ENCODE measurements at regions not wholly inside any gene's neighbourhood (a gene's known extent, or its start where the extent isn't known, plus 50 kb on each side); places are given as distances from the start of the nearest gene placed in this dataset.

DNA sequence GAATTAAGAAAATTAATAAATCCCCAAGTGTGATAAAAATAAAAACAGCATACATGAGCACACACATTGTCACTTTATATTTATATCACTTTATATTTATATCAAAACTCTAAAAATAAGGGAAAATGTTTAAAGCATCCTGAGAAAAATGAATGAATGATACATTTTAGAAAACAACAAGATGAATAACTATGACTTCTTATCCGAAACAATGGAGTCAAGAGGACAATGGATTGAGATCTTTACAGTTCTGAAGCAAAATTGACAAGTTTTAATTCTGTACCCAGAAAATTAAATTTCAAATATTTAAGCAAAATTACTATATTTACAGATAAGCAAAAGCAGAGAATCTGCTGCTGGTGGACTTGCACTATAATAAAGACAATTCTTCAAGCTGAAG is 512.6 kb downstream of the MRPL39 start:
- Histone ChIP-seq H2AK9ac (replicated peaks; ENCODE audit: low read depth, low read length, poor library complexity) (no peak overlapping the region), H4K91ac (ENCODE audit: insufficient read depth, low read depth, low read length) (no peak overlapping the region), H3K79me1 (ENCODE audit: low read depth in 1 of 2, low read length in 2 of 2) (no peaks in the 10 kb centered on the region), H3K4me3 (ENCODE audit: insufficient read depth, low read depth, low read length) (no peak overlapping the region), H2AK5ac (ENCODE audit: low read depth, low read length) (no peak overlapping the region), H2AFZ (replicated peaks; ENCODE audit: low read length, poor library complexity) (no peak overlapping the region), H4K5ac (ENCODE audit: low read depth, low read length) (no peak overlapping the region), H2BK20ac (ENCODE audit: low read depth, low read length) (no peak overlapping the region), H3K14ac (replicated peaks; ENCODE audit: low read depth, low read length) (no peak overlapping the region), H4K8ac (ENCODE audit: low read depth in 2 of 2, low read length in 2 of 2) (no peak overlapping the region), H2BK15ac (ENCODE audit: low read depth, low read length) (no peak overlapping the region), H3K27me3 (ENCODE audit: control insufficient read depth, insufficient read depth, low read length) (no peaks in the 10 kb centered on the region), H3K27ac (ENCODE audit: insufficient read depth, low read length) (no peak overlapping the region), H3K9me3 (ENCODE audit: control insufficient read depth, insufficient read depth, low read length) (no peaks in the 10 kb centered on the region), H2BK5ac (ENCODE audit: low read depth, low read length, poor library complexity, severe bottlenecking) (no peak overlapping the region), H3K56ac (ENCODE audit: extremely low read depth, insufficient read depth, low read length) (no peak overlapping the region), H3K9ac (ENCODE audit: low read depth, low read length) (no peak overlapping the region), H2BK120ac (ENCODE audit: low read depth, low read length) (no peak overlapping the region), H3K18ac (ENCODE audit: low read depth, low read length) (no peak overlapping the region), H3K23ac (ENCODE audit: low read depth, low read length) (no peak overlapping the region), H3K9me1 (ENCODE audit: insufficient read depth, low read length) (no peaks in the 10 kb centered on the region), H3K4ac (ENCODE audit: low read depth, low read length) (no peak overlapping the region), H4K20me1 (ENCODE audit: insufficient read depth, low read length) (no peaks in the 10 kb centered on the region), H3K36me3 (ENCODE audit: control insufficient read depth, insufficient read depth, low read length) (no peaks in the 10 kb centered on the region), H3K4me2 (ENCODE audit: low read depth, low read length) (no peak overlapping the region), H3K4me1 (ENCODE audit: control insufficient read depth, insufficient read depth, low read length) (no peaks in the 10 kb centered on the region)
- in situ Hi-C loops (cut with MboI; ENCODE audit: low sequenced_read_pairs), result no loop called here
- no CpG with 5 or more reads among the region's 1 CpG for WGBS, 2 experiments (ENCODE audit: extremely low coverage in 2 of 2, insufficient read length in 1 of 2)
- no TSS peak for BruUV-seq (replicated peaks)
- CTCF ChIA-PET, result no interaction called here
- intact Hi-C loops (cut with micrococcal nuclease), result no loop called here
- POLR2A ChIA-PET (ENCODE audit: unreplicated experiment), result no interaction called here
- TF ChIP-seq MAFK (IDR thresholded peaks at IDR 0.05; ENCODE audit: low read depth, low read length) (no peak), BHLHE40 (IDR thresholded peaks at IDR 0.05; ENCODE audit: low read depth, low read length) (no peak)
- TF ChIP-seq, protein P1, sequence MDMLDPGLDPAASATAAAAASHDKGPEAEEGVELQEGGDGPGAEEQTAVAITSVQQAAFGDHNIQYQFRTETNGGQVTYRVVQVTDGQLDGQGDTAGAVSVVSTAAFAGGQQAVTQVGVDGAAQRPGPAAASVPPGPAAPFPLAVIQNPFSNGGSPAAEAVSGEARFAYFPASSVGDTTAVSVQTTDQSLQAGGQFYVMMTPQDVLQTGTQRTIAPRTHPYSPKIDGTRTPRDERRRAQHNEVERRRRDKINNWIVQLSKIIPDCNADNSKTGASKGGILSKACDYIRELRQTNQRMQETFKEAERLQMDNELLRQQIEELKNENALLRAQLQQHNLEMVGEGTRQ (IDR thresholded peaks at IDR 0.05; ENCODE audit: low read depth, low read length), result no peak
- DNase-seq (no peak), ATAC-seq (ENCODE audit: low read depth) (no peak)
- dilution Hi-C loops (cut with HindIII; ENCODE audit: low sequenced_read_pairs, unreplicated experiment), result no loop called here

Measured in IMR-90 (cell line).